GM21717 (cell line): ENCODE measurements at regions not wholly inside any gene's neighbourhood (a gene's known extent, or its start where the extent isn't known, plus 50 kb on each side); places are given as distances from the start of the nearest gene placed in this dataset.

Source experiments
- ATAC-seq: cut with Tn5 transposase; IDR thresholded peaks from one replicate; pipeline ENCODE4 v1.9.1; 2021; ENCODE audit warnings: mild to moderate bottlenecking, moderate library complexity; ENCODE audit not compliant: unreplicated experiment

DNA sequence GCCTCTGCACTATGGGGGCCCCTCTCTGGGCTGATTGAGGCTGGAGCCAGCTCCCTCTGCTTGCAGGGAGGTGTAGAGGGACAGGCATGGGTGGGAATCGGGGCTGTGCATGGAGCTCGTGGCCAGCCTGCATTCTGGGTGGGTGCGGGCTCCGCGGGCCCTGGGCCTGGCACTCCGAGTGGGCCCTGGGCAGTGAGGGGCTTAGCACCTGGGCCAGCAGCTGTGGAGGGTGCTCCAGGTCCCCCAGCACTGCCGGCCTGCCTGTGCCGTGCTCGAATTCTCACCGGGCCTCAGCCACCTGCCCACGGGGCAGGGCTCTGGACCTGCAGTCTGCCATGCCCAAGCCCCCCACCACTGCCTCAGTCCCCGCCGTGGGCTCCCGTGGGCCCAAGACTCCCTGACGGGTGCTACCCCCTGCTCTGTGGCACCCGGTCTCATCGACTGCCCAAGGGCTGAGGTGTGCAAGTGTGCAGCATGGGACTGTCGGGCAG is 681.2 kb downstream of the PDHA2 start:
- no peak for ATAC-seq

GRCh38 chr4:96523611-96524010 is 683.7 kb downstream of the PDHA2 start:
- ATAC-seq, result no peak

- ATAC-seq, result no peak
Observed at GRCh38 chr4:96524311-96524875, 684.5 kb downstream of the PDHA2 start.

DNA sequence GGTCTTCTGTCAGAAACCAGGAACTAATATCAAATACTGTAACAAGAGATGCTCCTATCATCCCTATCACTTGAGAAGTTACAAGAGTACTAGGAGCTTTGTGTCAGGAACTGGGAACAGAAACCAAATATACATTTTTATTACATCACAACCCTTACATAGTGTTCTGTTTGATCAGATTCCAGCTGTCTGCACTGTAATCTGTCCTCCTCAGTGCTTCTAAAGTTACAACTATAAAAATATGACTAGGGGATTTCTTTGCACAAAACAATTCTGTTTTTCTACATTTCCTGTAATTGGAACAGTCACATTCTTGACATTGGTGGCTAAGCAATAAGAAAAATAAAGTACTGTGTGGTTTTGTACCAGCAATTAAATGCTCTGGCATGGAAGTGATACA is 686.0 kb downstream of the PDHA2 start:
- ATAC-seq, result no peak

- no peak for ATAC-seq
Observed at GRCh38 chr4:96526625-96527024, 686.7 kb downstream of the PDHA2 start.

- ATAC-seq, result no peak
Observed at GRCh38 chr4:96531836-96532235, 691.9 kb downstream of the PDHA2 start.

DNA sequence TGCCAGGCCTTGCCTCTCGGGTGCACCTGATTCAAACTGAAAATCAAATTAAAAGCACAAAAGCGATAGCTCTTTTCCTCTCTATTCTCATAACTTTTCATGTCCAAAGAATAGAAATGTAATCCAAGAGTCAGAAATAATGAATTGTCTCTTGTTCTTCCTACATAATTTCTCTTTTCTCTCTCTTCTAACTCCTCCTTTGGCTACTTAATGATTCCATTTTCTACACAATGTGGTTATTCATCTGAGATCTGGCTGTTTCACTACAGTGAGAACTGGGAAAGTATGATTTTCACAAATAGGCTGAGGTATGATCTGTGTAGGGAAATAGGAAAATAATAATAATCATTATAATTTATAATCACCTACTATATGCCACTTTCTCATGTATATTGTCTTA is 703.5 kb downstream of the PDHA2 start:
- no peak for ATAC-seq

DNA sequence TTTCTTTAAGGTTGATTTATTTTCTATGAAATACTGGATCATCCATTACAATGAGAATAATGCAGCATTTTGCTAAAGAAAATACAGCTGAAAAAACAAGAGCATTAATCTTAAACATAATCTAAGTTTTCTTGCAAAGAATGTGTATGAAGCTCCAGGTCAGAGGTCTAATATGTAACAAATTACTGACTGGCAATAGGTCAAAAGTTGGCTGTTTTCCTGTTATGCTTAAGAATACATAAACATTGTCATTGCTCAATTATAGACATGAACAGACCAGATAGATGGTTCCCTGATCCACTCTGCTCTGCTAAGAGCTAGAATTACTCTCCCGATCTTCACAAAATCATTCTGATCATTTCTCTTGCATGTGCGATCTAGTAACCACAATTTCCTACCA is 718.6 kb downstream of the PDHA2 start:
- ATAC-seq, result no peak

DNA sequence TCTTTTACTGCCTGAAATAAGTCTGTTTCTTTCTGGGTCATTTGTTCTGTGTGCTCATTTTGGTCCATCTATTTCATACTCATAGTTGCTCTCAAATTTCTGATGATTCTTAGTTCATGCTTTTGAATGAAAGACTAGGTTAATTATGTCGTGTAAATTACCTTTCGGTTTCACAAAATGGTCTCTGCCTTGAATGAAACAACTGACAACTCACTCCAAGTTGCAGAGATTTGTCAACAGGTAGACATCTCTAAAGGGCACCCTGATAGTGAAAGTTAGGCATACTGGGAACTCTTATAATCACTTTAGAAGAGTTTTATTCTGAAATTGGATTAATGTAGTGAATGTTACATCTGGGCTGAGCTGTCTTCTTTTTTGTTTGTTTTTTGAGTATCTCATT is 726.9 kb downstream of the PDHA2 start:
- ATAC-seq, result no peak

DNA sequence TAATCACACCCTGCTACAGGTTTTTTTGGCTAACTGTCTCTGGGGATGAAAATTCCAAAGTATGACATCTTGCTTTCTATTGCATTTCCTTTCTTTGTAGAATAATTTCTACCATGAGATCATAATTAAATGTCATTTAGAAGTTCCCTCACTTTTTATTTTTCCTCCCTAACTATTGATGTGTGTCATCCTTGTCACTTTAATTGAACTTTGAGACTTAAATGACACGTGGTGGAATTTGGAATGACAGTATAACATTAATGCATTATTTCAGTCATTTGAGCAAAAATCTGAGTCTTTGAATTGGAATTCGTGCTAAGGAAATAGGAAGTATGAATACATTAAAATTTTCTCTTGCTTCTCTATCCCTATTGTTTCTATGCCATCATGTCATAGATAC is 745.4 kb downstream of the PDHA2 start:
- no peak for ATAC-seq

DNA sequence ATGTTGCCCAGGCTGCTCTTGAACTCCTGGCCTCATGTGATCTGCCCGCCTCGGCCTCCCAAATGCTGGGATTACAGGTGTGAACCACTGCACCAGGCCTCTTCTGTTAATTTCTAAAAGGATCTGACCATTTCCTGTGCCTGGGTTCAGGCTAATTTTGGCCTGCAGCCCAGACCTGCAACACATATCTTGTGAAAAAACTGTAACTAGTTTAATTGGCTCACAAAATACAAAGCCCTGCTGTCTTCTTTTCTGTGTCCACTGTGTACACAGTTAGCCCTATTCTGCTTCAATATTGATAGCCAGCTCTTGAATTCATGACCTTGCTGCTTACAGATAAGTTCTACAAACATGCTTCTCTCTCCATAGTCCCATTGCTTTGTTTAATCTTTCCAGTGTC is 753.5 kb downstream of the PDHA2 start:
- no peak for ATAC-seq

DNA sequence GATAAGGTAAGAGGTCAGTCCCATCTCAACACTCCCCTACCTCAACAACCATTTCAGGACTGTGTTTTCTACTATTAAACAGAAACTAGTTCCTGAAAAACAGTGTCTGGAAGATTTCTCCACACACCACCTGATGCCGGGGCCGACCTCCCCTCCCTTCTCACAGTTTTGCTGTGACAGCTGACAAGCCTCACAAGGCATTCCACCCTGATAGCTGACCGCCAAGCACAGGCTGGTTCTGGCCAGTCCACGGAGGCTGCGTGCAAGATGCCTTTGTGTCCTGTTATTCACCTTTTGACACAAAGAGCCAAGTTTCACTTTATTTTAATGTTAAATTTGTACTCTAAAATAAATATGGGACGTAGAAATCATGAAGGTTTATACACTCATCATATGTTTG is 758.6 kb downstream of the PDHA2 start:
- no peak for ATAC-seq

- no peak for ATAC-seq
Observed at GRCh38 chr4:96599752-96600151, 759.9 kb downstream of the PDHA2 start.

GRCh38 chr4:96602661-96603060 is 762.8 kb downstream of the PDHA2 start:
- ATAC-seq, result no peak

DNA sequence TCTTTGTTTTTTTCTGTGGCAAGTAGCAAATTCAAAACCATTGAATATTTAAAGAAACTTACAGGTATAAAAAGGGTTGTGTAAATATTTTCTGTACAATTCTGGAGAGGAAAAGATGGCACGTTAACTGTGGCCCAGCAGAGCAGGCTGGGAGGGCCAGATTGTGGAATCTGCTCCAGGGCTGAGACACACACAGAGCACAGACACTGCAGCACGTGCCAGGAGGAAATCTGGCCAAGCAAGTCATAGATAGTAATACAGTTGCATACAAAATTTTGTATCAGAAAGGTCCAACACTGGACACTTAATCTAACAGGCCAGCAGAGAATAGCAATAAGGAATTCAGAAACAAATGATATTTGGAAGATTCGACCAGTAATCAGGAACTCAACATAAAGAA is 763.7 kb downstream of the PDHA2 start:
- ATAC-seq, result no peak

GRCh38 chr4:96606451-96606850 is 766.6 kb downstream of the PDHA2 start:
- ATAC-seq, result no peak

- no peak for ATAC-seq
Observed at GRCh38 chr4:96626023-96626422, 786.1 kb downstream of the PDHA2 start.

- ATAC-seq, result no peak
Observed at GRCh38 chr4:96630839-96631238, 790.9 kb downstream of the PDHA2 start.

- no peak for ATAC-seq
Observed at GRCh38 chr4:96637971-96638412, 798.1 kb downstream of the PDHA2 start.

GRCh38 chr4:96639932-96640331 is 800.0 kb downstream of the PDHA2 start:
- ATAC-seq, result no peak

GRCh38 chr4:96642490-96642889 is 802.6 kb downstream of the PDHA2 start:
- no peak for ATAC-seq

- no peak for ATAC-seq
Observed at GRCh38 chr4:96646146-96646545, 806.3 kb downstream of the PDHA2 start.

DNA sequence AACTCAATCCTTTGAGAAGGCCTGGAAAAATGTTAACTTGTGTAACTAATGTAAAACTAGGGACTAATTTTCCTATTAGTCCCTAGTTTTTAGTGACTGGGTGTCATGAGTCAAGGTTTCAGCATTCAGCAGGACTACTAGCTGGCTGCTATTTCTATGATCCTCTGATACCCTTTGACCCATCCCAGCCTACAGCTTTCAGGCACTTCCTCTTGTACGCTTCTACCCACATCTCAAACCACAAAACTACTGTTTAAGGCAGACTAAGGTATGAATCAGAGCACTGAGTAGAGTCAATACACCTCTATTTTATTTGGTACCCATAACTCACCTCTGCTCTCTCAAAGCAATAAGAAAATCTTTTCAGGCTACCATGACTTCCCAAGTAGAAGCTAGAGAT is 809.6 kb downstream of the PDHA2 start:
- no peak for ATAC-seq
